CD4-positive, alpha-beta T cell (primary cell): ENCODE measurements at regions not wholly inside any gene's neighbourhood (a gene's known extent, or its start where the extent isn't known, plus 50 kb on each side); places are given as distances from the start of the nearest gene placed in this dataset.
A peak's percentile ranks its signal among the peaks of the same experiment; 100 is the strongest.

Source experiments
- ATAC-seq: fragments of 200-7000 bp; cut with Tn5 transposase; one replicate; pipeline ENCODE4 v1.10.0; 2022; ENCODE audit warnings: mild to moderate bottlenecking; ENCODE audit not compliant: poor library complexity
- CTCF ChIA-PET: fragments of 350-600 bp; sonication (Branson Sonifier 250); formaldehyde crosslinking; loops from one replicate; lab custom pipeline; 2021; ENCODE audit warnings: antibody characterized with exemption, inconsistent platforms; lab: Charles Lee
- POLR2A ChIA-PET: fragments of 350-600 bp; sonication (Branson Sonifier 250); formaldehyde crosslinking; loops from one replicate; lab custom pipeline; 2021; ENCODE audit warnings: antibody characterized with exemption, inconsistent platforms; lab: Charles Lee
- DNase-seq, 14 experiments: peaks; one replicate each; pipeline ENCODE4 v3.0.0-alpha.2; 2013 to 2020; ENCODE audit warnings: mixed read lengths in 2 of 14
- H3K27ac ChIP-seq, 2 donors: one replicate each; pipeline versions ENCODE4 v1.5.1 to v1.7.0; 2013; ENCODE audit warnings: low read length in 2 of 2, low read depth in 1 of 2, mild to moderate bottlenecking in 1 of 2
- H3K27me3 ChIP-seq, 2 experiments: 1 replicate in 1 of 2; 2 replicates in 1 of 2; pipeline versions ENCODE4 v1.6.1 to v1.7.0; 2013; ENCODE audit warnings: low read length in 2 of 2, control low read depth in 1 of 2, mild to moderate bottlenecking in 1 of 2, moderate library complexity in 1 of 2; ENCODE audit not compliant: insufficient read depth in 2 of 2, control insufficient read depth in 1 of 2
- H3K36me3 ChIP-seq: one replicate; pipeline ENCODE4 v1.6.1; 2013; ENCODE audit warnings: low read length, control low read depth; ENCODE audit not compliant: insufficient read depth
- H3K4me1 ChIP-seq: one replicate; pipeline ENCODE4 v1.6.1; 2013; ENCODE audit warnings: low read length, control low read depth; ENCODE audit not compliant: insufficient read depth
- H3K4me3 ChIP-seq: one replicate; pipeline ENCODE4 v1.5.1; 2013; ENCODE audit warnings: mild to moderate bottlenecking, low read length, moderate library complexity
- H3K9me3 ChIP-seq, 2 experiments: 1 replicate in 1 of 2; 2 replicates in 1 of 2; pipeline versions ENCODE4 v1.6.1 to v1.7.0; 2013; ENCODE audit warnings: low read length in 2 of 2, mild to moderate bottlenecking in 2 of 2, control low read depth in 1 of 2, moderate library complexity in 1 of 2; ENCODE audit not compliant: control insufficient read depth in 1 of 2, insufficient read depth in 1 of 2
- H3K27ac Mint-ChIP-seq: one replicate; pipeline ENCODE4 v1.8.0; 2020; ENCODE audit warnings: mixed read lengths
- H3K27me3 Mint-ChIP-seq: one replicate; pipeline ENCODE4 v1.8.0; 2021; ENCODE audit warnings: mixed read lengths
- H3K36me3 Mint-ChIP-seq: one replicate; pipeline ENCODE4 v1.8.0; 2021; ENCODE audit warnings: low read depth, mixed read lengths
- H3K4me1 Mint-ChIP-seq: one replicate; pipeline ENCODE4 v1.8.0; 2021; ENCODE audit warnings: low read depth, mixed read lengths
- H3K4me3 Mint-ChIP-seq: one replicate; pipeline ENCODE4 v1.8.0; 2020; ENCODE audit warnings: mild to moderate bottlenecking, mixed read lengths
- H3K9me3 Mint-ChIP-seq: one replicate; pipeline ENCODE4 v1.8.0; 2020; ENCODE audit warnings: mixed read lengths
- intact Hi-C, 2 experiments: fragments of 100-400 bp; cut with DNase I in 1 of 2; cut with micrococcal nuclease in 1 of 2; formaldehyde crosslinking; loops; one replicate each; pipeline versions ENCODE4 v1.15.1 to v1.9.0; 2023 to 2025; cut with DNase I, micrococcal nuclease
- TF ChIP-seq, protein P1 (sequence below): fragments of 200-600 bp; IDR thresholded peaks from one replicate; pipeline ENCODE4 v1.8.0; 2022; ENCODE audit warnings: antibody characterized with exemption, mild to moderate bottlenecking

DNA sequence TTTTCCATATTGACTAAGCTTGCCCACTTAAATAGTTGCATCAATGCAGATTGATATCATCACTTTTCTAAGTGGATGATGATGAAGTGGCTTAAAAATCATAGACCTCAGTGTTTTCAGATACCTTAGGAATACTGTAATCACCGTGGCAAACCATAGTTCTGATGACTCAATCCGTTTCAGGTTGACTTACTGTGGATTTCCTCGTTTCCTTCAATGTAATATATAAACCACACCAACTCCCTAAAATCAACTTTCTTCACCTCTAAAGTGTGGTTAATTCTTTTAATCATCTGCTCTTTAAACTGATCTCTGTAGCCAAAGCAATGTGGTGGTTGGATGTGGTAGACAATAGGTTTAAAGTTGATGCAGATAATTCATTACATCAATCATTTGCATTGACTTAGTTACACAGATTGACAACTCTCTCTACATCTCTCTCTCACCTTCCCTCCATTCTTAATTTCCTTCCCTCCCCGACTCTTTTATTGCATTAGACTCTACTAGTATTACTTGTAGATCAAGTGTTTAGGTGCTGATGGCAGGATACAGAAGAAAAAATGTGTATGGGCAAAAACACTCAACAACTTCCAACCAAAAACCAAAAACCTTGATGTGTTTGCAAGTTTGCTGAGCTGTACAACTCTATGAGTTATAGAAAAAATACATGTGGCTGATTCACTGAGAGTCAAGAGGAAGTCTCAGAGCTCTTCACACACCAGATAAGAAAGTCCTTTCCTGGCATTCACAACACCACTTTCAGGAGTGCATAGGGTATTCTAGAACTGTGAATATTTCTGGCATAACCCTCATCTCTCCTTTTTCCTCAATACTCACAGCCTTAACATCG is 243.5 kb downstream of the NFKBIZ start:
- CTCF ChIA-PET: interaction anchor here (1.3 kb wide), 1 partner anchor 273 kb away, joined by 3 read pairs; no protein-coding TSS in a partner anchor

DNA sequence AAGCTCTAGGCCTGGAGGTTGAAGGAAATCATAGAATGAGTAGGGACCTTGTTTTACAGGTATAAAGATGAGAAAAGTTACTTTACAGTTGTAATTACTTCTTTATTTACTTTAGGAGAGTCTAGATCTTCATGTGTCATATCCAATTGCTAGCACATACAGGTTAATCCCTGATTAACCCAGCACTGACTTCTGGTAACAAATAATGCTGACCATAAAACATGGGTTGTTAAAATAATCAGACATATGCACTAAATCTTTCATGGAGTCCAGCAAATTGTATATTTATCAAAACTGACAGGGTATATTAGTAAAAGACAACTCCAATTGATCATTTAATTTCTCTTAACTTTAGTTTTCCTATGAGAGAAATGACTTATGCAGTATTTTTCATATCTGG is 245.2 kb downstream of the NFKBIZ start:
- no peaks in the 10 kb centered on the region for H3K27me3 ChIP-seq
- Mint-ChIP-seq H3K36me3 (no peaks in the 10 kb centered on the region), H3K9me3 (no peaks in the 10 kb centered on the region), H3K27ac (no peak overlapping the region), H3K4me3 (no peak overlapping the region), H3K27me3 (no peaks in the 10 kb centered on the region), H3K4me1 (peaks cover 27% of the 10 kb centered on the region)
- TF ChIP-seq, protein P1, sequence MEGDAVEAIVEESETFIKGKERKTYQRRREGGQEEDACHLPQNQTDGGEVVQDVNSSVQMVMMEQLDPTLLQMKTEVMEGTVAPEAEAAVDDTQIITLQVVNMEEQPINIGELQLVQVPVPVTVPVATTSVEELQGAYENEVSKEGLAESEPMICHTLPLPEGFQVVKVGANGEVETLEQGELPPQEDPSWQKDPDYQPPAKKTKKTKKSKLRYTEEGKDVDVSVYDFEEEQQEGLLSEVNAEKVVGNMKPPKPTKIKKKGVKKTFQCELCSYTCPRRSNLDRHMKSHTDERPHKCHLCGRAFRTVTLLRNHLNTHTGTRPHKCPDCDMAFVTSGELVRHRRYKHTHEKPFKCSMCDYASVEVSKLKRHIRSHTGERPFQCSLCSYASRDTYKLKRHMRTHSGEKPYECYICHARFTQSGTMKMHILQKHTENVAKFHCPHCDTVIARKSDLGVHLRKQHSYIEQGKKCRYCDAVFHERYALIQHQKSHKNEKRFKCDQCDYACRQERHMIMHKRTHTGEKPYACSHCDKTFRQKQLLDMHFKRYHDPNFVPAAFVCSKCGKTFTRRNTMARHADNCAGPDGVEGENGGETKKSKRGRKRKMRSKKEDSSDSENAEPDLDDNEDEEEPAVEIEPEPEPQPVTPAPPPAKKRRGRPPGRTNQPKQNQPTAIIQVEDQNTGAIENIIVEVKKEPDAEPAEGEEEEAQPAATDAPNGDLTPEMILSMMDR: no peak
- intact Hi-C loops: no loop called here
- H3K4me3 ChIP-seq: no peak overlapping the region
- DNase-seq: no peak
- H3K36me3 ChIP-seq: no peaks in the 10 kb centered on the region
- peaks cover 4% of the 10 kb centered on the region for H3K4me1 ChIP-seq
- H3K9me3 ChIP-seq: no peaks in the 10 kb centered on the region
- no peak for ATAC-seq
- POLR2A ChIA-PET: interaction anchor here (1.0 kb wide), 1 partner anchor 15 kb away, joined by 3 read pairs; no protein-coding TSS in a partner anchor
- CTCF ChIA-PET: no interaction called here
- H3K27ac ChIP-seq: no peak overlapping the region

More for the DNA sequence above, 243.5 kb downstream of the NFKBIZ start:
- peak overlapping the region; percentile 12 for H3K27ac Mint-ChIP-seq
- Histone ChIP-seq H3K4me1 (peaks cover 4% of the 10 kb centered on the region), H3K27me3 (no peaks in the 10 kb centered on the region), H3K9me3 (no peaks in the 10 kb centered on the region), H3K4me3 (no peak overlapping the region), H3K36me3 (no peaks in the 10 kb centered on the region), H3K27ac (no peak overlapping the region)
- ATAC-seq (peak; percentile 39), DNase-seq (no peak)
- intact Hi-C loops: no loop called here
- TF ChIP-seq, protein P1: no peak
- no peaks in the 10 kb centered on the region for H3K36me3 Mint-ChIP-seq
- POLR2A ChIA-PET: interaction anchor here (0.9 to 1.7 kb wide), 3 partner anchors 13 to 308 kb away, joined by 3 to 6 read pairs (median 6); no protein-coding TSS in a partner anchor
- H3K27me3 Mint-ChIP-seq: no peaks in the 10 kb centered on the region
- H3K4me1 Mint-ChIP-seq: peaks cover 27% of the 10 kb centered on the region
- H3K4me3 Mint-ChIP-seq: no peak overlapping the region
- H3K9me3 Mint-ChIP-seq: no peaks in the 10 kb centered on the region

DNA sequence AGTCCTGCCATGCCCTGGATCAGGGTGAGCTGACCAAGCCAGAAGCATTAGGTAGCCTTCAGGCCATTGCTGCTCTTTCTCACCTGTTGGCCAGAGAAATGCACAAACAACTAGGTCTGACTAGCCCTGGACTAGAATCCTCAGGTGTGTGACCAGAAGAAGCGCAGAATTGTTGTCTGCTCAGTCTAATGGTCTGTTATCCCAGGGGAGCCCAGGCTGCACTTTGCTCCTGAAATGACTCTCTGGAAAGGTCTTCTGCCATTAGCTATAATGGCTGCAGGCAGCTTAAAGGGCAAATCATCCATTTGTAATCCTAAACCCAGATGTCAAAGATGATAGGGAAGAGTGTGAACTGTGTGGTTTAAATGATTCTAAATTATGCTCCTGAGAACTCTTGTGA is 246.1 kb downstream of the NFKBIZ start:
- no peak for DNase-seq
- Histone ChIP-seq H3K27me3 (no peaks in the 10 kb centered on the region), H3K27ac (no peak overlapping the region), H3K4me1 (peaks cover 4% of the 10 kb centered on the region), H3K4me3 (no peak overlapping the region), H3K9me3 (no peaks in the 10 kb centered on the region), H3K36me3 (no peaks in the 10 kb centered on the region)
- H3K27ac Mint-ChIP-seq: no peak overlapping the region
- peaks cover 27% of the 10 kb centered on the region for H3K4me1 Mint-ChIP-seq
- CTCF ChIA-PET: no interaction called here
- TF ChIP-seq, protein P1: no peak
- H3K4me3 Mint-ChIP-seq: no peak overlapping the region
- intact Hi-C loops: no loop called here
- POLR2A ChIA-PET: interaction anchor here (1.0 to 1.1 kb wide), 2 partner anchors 16 to 18 kb away, joined by 3 read pairs; no protein-coding TSS in a partner anchor
- no peak for ATAC-seq
- H3K9me3 Mint-ChIP-seq: no peaks in the 10 kb centered on the region
- H3K36me3 Mint-ChIP-seq: no peaks in the 10 kb centered on the region
- no peaks in the 10 kb centered on the region for H3K27me3 Mint-ChIP-seq
